GM12874 (cell line): ENCODE measurements at regions not wholly inside any gene's neighbourhood (a gene's known extent, or its start where the extent isn't known, plus 50 kb on each side); places are given as distances from the start of the nearest gene placed in this dataset.

Source experiments
- TF ChIP-seq, protein P1 (sequence below): IDR thresholded peaks from 2 replicates; pipeline ENCODE4 v1.5.1; 2011; ENCODE audit warnings: low read depth, mild to moderate bottlenecking, control low read depth, low read length, moderate library complexity; ENCODE audit not compliant: insufficient read depth

GRCh38 chr9:28037968-28038367, 464.7 kb upstream of the C9orf72 start:
- TF ChIP-seq, protein P1, sequence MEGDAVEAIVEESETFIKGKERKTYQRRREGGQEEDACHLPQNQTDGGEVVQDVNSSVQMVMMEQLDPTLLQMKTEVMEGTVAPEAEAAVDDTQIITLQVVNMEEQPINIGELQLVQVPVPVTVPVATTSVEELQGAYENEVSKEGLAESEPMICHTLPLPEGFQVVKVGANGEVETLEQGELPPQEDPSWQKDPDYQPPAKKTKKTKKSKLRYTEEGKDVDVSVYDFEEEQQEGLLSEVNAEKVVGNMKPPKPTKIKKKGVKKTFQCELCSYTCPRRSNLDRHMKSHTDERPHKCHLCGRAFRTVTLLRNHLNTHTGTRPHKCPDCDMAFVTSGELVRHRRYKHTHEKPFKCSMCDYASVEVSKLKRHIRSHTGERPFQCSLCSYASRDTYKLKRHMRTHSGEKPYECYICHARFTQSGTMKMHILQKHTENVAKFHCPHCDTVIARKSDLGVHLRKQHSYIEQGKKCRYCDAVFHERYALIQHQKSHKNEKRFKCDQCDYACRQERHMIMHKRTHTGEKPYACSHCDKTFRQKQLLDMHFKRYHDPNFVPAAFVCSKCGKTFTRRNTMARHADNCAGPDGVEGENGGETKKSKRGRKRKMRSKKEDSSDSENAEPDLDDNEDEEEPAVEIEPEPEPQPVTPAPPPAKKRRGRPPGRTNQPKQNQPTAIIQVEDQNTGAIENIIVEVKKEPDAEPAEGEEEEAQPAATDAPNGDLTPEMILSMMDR, result no peak

- TF ChIP-seq, protein P1, result no peak
Observed at GRCh38 chr9:28045051-28045450, 471.8 kb upstream of the C9orf72 start.

GRCh38 chr9:28050046-28050445, 476.8 kb upstream of the C9orf72 start:
- TF ChIP-seq, protein P1, result no peak

GRCh38 chr9:28050941-28051340, 477.7 kb upstream of the C9orf72 start:
- TF ChIP-seq, protein P1, result no peak

DNA sequence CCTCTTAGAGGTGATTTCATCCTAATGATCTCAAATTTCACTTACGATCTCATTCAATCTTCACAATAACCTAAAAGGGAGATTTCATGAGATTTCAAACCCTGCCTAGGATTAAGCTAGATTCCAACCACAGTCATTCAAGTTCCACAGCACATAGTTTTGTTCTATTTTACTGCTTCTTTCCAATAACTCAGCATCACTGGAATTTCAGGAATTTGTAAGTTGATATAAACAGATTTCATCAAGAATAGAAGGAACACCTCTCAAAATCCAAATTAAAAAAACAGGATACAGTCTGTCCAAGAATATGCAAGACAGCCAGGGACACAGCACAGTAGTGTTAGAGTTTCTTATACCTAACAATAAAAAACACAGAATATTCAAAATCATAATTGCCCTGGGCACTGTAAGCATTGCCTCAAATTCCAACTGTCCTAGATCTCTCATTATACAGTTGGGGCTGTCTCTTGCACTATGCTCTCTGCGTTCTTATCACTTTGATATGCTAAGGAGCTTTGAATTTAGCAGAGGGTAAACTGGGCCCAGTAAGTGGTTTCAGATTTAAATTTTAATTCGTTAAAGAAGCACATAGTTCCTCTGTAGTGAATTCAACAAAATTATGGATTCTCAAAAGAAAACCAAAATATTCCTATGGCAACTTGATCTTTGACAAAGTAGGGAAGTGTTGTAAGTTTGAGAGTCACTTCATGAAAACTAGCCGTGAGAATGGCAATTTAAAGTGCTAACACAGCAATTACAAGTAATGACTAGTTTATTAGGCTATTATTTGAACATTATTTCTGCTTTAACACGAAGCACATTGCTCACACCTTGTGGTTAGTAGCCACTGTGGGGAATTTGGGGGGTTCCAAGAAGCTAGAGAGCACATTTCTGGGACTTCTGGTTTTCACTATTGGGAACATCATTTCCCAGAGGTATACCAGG, 478.6 kb upstream of the C9orf72 start:
- TF ChIP-seq, protein P1, result no peak

- TF ChIP-seq, protein P1, result no peak
Observed at GRCh38 chr9:28053096-28053777, 480.0 kb upstream of the C9orf72 start.

DNA sequence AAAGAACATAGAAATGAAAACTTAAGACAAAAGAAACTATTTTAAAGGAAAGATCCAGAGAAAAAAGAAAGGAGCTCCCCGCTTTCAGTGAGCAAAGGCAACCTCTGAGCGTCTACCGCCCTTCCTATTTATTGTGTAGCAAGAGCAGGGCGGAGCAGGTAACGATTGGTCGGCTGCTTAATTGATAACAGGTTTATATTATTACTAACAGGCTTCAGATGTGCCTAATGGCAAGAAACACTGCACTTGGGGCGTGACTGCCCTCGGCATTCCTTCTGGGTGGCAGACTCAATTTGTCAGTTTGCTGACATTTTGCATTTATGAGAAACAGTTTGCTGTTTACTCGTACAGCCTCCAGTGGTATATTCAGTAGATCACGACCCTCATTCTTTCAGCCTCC, 482.7 kb upstream of the C9orf72 start:
- TF ChIP-seq, protein P1, result no peak
